Epithelial cell of proximal tubule (primary cell): ENCODE measurements at regions not wholly inside any gene's neighbourhood (a gene's known extent, or its start where the extent isn't known, plus 50 kb on each side); places are given as distances from the start of the nearest gene placed in this dataset.
A peak's percentile ranks its signal among the peaks of the same experiment; 100 is the strongest.

Source experiments
- DNase-seq: peaks from one replicate; pipeline ENCODE4 v3.0.0-alpha.2; 2011; ENCODE audit warnings: low read depth
- H3K4me3 ChIP-seq: 2 replicates; pipeline ENCODE4 v1.5.1; 2011; ENCODE audit warnings: low read depth, mild to moderate bottlenecking, low read length
- CTCF ChIP-seq: conservative IDR thresholded peaks from 2 replicates; pipeline ENCODE4 v1.5.1; 2012; ENCODE audit warnings: low read depth, mild to moderate bottlenecking, low read length

- H3K4me3 ChIP-seq: no peak overlapping the region
- DNase-seq: no peak
- TF ChIP-seq CTCF: no peak
Measured at GRCh38 chr13:75088915-75089314, 393.1 kb downstream of the TBC1D4 start.

GRCh38 chr13:75079226-75079625, 402.7 kb downstream of the TBC1D4 start:
- peak; percentile 36 for DNase-seq
- no peak for TF ChIP-seq CTCF
- no peak overlapping the region for H3K4me3 ChIP-seq

- no peak for DNase-seq
- no peak overlapping the region for H3K4me3 ChIP-seq
- TF ChIP-seq CTCF: no peak
Measured at GRCh38 chr13:75076476-75076875, 405.5 kb downstream of the TBC1D4 start.

- TF ChIP-seq CTCF: no peak
- DNase-seq: no peak
- no peak overlapping the region for H3K4me3 ChIP-seq
Measured at GRCh38 chr13:75073786-75074185, 408.2 kb downstream of the TBC1D4 start.

- no peak for DNase-seq
- H3K4me3 ChIP-seq: no peak overlapping the region
- no peak for TF ChIP-seq CTCF
Measured at GRCh38 chr13:75072891-75073290, 409.1 kb downstream of the TBC1D4 start.

GRCh38 chr13:75072368-75072767, 409.6 kb downstream of the TBC1D4 start:
- TF ChIP-seq CTCF: no peak
- no peak overlapping the region for H3K4me3 ChIP-seq
- DNase-seq: no peak

GRCh38 chr13:75071796-75072195, 410.2 kb downstream of the TBC1D4 start:
- TF ChIP-seq CTCF: no peak
- no peak overlapping the region for H3K4me3 ChIP-seq
- no peak for DNase-seq
